HG03521 (cell line): ENCODE measurements at regions not wholly inside any gene's neighbourhood (a gene's known extent, or its start where the extent isn't known, plus 50 kb on each side); places are given as distances from the start of the nearest gene placed in this dataset.
"Not testable (repeated sequence)": the region's sequence is repeated elsewhere in the genome, so short reads cannot be mapped to it uniquely, and the experiment has no call there.

Source experiments
- ATAC-seq: cut with Tn5 transposase; IDR thresholded peaks from one replicate; pipeline ENCODE4 v1.9.1; 2021; ENCODE audit warnings: mild to moderate bottlenecking, moderate library complexity; ENCODE audit not compliant: unreplicated experiment

DNA sequence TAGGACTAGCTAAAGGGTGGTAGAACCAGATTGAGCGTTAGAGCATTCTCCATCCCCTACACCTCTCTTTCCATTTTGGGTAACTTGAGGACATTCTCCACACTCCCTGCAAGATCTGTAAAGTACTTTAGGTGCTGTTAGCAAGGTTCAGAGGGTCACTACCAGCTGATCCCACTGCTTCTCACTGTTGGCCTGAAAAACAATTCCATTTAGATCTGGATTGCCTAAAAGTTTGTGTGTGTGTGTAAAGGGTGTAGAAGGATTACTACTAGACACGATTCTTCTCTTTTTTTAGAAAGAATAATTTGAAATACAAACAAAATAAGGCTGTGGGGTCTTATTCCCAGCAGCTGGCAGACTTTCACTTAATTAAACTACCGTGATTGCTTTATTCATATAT lies 95.1 kb upstream of the TMEM178A start:
- ATAC-seq, result no peak

DNA sequence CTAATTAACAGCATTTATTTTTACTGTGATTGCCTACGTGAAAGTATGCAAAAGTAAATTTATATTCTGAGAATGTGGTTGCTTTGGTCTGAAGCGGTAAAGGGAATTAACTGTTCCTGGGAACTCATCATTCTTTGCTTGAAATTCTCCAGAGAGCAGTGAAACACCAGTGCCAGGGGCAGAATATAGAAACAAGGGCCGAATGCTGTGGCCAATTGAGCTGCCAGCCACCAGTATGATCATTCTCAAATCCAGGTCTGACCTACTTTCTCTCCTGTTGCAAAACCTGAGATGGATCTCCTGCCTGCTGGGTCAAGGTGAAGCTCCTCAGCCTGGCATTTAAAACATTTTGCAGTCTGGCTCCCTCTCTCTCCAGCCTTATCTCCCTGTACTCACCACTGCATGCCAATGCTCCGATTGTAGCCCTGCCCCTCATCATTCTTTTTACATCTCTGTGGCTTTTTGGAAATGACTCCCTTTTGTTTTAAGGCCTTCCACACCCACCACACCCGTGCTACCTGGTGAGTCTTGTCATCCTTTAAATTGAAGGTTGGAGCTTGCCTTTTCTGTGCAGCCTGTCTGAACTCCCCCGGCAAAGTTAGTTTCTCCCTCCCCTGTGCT lies 94.5 kb upstream of the TMEM178A start:
- ATAC-seq, result no peak

DNA sequence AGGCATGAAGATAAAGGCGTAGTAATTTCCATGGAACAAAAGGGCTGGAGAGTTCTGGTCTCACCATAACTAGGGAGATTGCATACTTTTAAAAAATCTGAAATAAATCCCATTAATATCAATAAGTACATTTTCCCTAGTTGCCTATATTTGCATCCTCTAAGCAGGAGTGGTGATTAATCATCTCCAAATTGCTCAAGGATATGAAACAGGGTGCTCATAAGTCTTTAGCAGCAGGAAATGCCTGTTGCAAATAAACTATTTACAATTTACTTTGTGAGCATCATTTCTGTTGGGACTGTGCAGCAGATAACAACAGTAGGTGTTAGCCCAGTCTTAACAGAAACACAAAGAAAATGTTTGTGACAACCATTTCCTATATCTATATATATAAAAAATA lies 92.4 kb upstream of the TMEM178A start:
- ATAC-seq, result no peak

DNA sequence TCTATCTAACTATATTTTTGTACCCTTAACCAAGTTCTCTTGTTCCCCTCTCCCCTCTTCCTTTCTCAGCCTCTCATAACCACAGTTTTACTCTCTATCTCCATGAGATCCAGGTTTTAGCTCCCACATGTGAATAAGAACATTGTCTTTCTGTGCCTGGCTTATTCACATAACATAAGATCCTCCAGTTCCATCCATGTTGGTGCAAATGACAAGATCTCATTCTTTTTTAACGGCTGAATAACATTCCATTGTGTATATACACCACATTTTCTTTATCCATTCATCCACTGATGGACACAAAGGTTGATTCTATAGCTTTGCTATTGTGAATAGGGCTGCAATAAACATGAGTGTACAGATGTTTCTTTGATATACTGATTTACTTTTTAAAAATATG lies 83.9 kb upstream of the TMEM178A start:
- no peak for ATAC-seq

DNA sequence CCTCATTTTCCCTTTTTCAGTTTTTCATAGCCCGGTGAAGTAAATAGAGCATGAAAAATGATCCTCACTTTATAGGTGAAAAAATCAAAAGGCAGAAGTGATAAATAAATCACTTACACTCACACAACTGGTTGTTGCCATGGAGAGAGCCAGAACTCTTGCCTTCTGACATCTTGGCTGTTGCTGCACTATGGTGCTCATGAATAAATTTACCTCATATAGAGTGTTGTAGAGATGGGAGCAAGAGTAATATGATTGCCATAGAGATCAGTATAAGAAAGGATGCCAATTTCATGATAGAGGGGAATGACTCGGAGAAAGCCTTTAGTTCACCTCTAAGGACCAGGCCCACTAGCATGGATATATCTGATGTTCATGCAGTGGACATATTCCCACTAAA lies 82.5 kb upstream of the TMEM178A start:
- no peak for ATAC-seq

DNA sequence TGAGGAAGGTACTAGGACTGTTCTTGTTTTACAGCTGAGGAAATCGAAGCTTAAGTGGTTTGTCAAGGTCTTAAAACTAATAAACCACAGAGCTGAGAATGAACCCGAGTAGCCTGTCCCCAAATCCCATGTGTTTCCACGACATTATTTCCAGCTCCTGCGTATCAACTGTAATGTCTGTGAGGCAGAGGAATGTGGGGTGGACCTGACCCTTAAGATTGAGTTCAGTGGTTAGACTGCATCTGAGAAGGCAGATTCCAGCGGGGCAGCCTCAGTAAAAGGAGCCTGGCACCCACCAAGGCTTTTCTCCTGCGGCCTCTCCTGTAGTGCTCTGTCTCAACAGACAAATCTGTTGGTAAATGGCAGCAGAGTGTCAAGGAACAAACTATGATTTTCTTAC lies 81.9 kb upstream of the TMEM178A start:
- no peak for ATAC-seq

DNA sequence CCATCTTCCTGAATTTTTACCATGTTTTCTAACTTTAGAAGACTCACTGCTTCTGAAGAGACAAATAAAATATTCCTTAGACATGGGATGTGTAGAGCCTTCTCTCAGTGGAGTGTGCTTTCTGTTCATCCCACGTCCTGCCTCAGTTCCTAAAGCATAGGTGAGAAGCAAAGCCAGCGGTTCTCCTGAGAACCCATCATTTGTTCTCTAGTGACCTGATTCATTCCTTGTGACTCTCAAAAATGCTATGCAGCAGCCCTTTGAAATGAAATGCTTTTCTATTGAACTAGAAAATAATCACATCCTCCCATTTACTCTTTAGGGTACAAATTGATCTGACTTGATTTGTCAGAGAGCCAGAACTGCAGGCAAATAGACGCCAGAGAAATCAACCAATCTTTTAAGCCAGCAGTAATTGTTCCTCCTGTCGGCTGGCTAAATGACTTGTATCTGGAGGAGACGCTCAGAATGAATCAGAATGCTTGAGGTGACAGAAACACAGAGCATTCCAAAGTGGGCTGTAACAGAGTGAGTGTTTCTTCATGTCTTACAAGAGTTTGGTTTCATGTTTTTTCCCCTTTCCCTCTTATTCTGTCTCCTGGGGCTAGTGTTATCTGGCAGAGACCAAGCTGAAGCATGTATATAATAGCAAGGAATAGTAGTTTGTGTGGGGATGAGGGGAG lies 81.3 kb upstream of the TMEM178A start:
- no peak for ATAC-seq

DNA sequence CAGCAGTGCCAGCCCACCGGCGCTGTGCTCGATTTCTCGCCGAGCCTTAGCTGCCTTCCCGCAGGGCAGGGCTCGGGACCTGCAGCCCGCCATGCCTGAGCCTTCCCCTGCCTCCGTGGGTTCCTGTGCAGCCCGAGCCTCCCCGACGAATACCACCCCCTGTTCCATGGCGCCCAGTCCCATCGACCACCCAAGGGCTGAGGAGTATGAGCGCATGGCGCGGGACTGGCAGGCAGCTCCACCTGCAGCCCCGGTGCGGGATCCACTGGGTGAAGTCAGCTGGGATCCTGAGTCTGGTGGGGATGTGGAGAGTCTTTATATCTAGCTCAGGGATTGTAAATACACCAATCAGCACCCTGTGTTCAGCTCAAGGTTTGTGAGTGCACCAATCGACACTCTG lies 80.2 kb upstream of the TMEM178A start:
- not testable (repeated sequence) for ATAC-seq

DNA sequence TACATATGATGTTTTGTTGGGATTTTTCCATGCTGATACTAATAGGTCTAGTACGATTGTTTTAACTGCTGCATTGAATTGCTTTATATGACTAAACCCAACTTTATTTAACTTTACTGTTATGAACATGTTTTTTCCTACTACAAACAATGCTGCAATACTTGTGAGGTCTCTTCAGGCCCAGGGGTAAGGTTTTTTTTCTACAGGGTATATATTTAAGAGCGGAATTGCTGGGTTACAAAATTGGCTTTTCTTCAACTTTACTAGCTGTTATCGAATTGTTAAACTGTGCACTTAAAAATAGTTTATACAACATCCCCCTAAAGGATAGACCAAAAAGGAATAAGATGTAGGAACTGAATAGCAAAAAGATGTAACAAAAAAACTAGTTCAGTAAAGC lies 78.5 kb upstream of the TMEM178A start:
- ATAC-seq, result no peak

DNA sequence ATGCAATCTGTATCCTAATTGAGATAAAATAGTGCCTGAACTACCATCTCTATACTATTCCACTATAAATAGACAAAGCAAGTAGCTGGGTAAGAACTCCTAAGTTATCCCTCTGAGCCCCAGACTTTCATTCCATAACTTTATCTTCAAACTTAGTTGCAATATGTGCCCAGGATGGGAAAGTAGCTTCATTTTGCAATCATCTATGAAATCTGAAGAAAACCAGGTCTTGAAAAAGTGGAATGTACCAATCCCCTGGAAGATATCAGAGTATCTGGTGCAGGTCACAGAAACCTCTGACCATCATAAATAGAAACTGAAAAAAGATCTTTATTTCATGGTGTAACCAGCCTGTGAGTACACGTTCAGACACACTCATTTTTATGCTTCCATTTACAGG lies 78.1 kb upstream of the TMEM178A start:
- ATAC-seq, result no peak

DNA sequence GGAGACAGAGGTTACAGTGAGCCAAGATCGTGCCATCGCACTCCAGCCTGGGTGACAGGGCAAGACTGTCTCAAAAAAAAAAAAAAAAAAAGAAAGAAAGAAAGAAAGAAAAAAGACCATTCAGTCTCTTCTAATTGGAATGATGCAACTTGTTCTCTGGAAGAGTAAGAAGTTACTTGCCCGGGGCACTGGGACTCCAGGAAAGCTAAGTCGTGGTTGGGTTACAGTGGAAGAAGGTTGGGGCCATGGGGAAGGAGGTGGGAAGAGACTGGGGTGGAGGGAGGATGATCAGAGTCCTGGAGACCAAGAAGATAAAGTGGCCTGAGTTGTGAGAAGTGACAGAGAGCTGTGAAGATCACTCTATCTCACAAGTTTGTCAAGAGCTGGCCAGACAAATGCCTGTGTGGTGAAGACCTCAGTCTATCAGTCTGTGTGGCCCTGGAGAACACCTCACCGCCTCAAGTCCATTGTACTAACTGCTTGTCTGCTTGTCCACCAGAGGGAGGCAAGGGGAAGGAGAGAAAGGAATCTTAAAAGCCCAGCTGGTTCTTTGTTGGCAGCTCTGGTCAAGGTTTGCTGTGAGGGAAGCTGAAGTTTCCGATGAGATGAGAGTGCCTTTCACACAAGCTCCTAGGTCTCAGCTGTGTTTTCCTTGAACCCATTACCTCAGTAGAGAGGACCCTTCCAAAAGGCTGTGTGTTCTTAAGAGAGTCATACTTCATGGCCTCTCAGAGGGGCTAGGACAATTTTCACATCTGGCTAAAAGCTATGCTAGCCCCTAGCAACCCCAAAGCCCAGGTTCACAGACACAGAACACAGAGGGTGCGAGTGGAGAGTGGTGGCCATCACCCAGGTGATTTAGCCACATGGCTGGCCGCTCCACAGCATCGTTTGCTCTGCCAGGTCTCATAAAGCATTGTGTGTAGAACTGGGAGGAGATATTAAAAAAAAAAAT lies 72.0 kb upstream of the TMEM178A start:
- no peak for ATAC-seq

DNA sequence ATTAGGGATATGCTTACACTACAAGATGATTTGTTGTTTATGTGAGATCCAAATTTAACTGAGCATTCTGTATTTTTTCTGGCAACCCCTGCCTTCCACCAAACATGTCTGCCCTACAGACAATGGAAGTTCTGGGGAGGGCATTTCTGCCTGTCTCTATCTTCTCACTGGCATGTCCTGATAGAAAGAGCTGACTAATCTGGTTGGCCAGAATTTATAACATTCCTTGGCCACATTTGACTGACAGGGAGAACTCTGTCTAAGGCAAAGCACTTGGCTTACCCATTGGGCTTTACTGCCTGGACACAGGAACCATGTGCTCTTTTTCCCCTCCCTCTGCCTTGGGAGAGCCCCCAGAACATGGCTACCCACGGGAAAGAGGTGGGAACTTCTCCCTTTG lies 70.6 kb upstream of the TMEM178A start:
- ATAC-seq, result no peak

DNA sequence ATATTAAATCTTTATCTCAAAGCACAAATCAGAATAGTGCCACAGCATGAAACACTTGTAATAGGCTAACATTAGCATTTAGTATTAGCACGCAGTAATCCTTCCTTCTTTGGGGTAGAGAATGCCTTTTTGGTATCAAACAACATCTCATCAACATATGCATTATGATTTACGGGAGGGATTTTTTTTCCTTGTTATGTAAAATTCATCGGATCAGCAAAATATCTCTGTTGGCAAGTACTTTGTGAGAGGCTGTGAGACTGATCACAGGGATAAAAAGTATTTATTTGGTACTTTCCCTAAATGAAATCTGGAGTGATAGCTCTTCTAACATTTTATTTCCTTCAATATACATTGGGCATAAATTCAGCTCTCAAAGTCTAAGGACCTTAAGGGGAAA lies 68.4 kb upstream of the TMEM178A start:
- no peak for ATAC-seq

DNA sequence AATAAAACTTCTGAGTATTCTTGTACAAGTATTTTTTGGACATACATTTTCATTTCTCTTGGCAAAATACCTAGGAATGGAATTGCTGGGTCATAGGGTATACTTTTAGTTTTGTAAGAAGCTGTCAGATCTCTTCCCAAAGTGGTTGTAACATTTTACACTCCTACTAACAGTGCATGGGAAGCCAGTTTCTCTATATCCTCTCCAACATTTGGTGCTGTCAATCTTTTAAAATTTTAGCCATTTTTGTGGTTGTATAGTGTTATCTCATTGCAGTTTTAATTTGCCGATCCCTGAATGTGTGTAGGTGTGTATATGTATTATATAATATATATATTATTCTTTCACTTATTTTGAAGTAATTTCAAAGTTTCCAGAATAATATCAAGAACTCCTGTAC lies 63.1 kb upstream of the TMEM178A start:
- ATAC-seq, result no peak

DNA sequence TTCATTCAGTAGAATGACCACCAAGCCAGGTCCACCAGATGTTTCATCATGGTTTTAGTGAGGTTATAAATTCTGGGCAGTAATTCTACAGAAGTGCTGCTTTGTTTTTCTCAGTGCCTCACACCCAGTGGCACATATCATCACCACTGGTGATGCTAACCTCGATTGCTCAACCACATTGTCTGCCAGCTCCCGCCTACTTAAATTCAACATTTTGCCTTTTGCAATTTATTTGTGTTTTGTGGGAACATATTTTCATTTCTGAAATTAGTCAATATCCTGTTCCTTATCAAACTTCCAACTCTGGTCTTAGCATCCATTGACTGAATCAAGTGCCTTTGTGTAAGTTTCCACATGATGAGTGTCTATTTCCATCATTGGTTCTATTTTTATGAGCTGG lies 62.3 kb upstream of the TMEM178A start:
- ATAC-seq, result no peak

DNA sequence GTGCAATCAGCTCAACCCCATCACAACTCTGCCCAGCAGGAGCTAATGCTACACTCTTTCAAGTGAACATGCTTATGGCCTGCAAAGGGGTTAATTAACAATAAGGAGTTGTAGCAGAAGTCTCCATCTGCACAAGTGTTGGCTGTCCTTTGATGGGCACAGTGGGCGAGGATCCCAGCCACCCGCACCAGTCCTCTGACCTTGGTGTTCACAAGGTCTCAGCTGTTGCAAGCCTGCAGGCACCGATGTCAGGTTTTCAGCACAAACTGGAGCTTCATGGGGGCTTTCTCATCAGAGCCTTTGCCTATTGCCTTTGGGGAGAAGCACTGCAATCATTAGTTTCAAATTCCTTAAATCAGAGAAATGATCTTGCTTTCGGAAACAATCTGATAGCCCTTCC lies 60.9 kb upstream of the TMEM178A start:
- ATAC-seq, result no peak

DNA sequence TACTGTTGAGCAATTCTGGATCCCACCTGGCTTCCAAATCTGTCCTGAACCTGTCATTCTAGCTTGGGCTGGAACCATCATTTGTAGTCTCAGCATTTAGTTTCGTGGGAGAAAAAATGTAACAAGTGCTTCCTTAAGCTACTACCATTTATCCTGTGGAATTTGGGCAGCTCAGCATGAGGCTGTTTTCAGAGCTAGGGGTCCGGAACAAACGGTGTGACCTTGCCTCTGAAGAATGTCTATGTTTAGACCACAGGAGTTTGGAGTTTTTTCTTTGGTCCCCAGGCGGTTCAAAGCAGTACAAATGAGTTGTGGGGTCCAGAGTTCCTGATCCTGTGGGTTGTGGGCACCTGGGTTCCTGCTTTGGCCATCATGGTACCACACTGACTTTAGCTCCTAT lies 59.1 kb upstream of the TMEM178A start:
- ATAC-seq, result no peak

DNA sequence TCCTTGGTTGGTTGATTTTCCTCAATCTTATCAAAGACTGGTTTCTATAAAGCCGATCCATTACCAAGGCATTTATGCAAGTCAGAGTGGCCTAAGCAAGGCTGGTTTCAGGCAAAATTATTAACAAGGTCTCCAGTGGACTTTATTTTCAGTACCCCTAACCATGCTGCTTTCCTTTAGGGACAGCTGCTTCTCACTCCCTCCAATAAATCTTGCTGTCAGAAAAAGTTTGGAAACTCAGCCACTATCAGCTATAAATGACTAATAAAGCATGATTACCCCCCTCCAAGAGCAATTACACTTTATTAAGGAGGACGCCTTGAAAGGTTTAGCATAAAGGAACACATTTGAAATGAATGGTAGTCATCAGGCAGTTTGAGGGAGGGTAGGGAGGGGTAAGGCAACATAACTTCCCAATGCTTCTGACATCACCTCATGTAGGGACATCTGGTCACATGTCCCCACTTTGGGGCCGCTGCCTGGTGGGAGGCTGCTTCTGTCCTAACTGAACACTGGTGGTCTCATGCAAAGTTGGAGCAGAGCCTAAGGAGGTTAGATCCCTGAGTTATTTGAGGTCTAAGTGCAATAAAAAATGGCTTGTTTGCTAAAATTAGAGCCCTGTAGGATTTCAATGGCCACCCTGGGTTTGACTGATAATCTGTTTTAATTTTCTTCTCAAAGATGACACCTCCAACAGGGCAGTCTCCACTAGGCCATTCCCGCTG lies 58.0 kb upstream of the TMEM178A start:
- no peak for ATAC-seq

DNA sequence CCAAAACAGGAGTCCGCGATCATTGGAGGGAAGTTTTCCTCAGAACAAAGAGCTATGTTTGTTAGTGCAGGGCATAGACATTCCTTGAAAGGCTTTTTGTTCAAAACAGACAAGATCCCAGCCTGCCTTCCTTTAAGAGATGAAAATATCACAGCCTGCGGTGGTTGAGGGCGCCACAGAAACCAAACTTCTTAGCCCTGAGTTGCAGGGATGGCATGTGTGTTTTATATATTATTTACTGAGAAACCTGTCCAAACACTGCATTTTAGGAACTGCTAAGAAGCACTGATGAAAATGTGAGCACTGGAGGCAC lies 57.5 kb upstream of the TMEM178A start:
- no peak for ATAC-seq

DNA sequence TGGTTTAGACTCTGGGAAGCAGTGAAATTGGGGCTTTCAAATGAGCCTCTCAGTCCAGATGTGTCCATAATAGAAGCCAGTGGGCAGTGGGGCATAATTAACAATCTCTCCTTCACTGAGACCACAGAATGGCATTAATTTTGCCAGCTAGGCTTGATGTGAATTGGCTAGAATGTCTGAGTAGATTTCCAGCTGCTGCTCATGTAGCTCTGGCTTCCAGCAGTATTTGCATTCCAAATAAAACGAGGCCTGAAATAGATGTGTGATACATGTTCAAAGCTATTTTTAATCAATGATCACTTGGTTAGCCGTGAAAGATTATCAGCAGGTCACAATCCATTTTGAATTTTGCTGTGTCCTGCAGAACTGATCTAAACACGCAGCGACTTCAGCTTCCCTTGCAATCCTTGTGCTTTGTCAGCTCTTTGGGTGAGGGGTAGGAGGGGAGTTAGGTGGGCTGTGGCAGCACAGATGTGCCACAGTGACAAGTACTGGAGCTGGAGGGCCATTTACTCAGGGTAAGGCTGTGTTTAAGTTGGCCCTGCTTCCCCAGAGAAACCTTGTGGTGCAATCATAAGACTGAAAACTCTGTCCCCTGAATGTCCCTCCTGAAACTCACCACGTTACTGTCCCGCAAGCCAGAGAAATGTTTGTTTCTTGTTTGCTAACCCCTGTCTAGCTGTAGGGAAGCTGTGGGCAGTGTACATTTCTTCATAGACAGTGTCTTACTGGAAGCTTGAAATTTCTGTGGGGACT lies 56.9 kb upstream of the TMEM178A start:
- no peak for ATAC-seq

DNA sequence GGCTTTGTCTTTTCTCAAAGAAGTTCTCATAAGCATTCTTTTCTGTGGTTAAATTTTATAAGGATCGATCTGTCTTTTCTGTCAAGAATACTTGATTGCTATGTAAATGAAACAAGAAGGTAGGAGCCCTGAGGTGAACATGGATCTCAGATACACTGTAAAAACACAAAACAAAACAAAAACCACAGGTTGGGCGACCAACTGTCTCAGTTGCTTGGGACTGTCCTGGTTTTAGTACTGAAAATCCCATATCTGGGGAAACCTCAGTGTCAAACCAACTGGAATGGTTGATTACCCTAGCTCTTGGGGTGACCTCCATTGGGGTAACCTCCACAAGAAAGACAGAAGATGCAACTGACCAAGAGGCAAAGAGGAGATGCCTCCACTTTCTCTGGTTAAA lies 55.8 kb upstream of the TMEM178A start:
- ATAC-seq, result no peak
